H1 (cell line): ENCODE measurements at regions not wholly inside any gene's neighbourhood (a gene's known extent, or its start where the extent isn't known, plus 50 kb on each side); places are given as distances from the start of the nearest gene placed in this dataset.

ENCODE experiments used
- CTCF ChIA-PET: fragments of 300-600 bp; sonication (Branson Sonifier 250); formaldehyde crosslinking; loops from one replicate; lab custom pipeline; 2021; ENCODE audit not compliant: partially characterized antibody; lab: Charles Lee
- POLR2A ChIA-PET: fragments of 300-600 bp; sonication (Branson Sonifier 250); formaldehyde crosslinking; loops from one replicate; lab custom pipeline; 2021; ENCODE audit warnings: inconsistent platforms; ENCODE audit not compliant: partially characterized antibody; lab: Charles Lee
- DNase-seq, 2 experiments: peaks; one replicate each; pipeline versions ENCODE4 v3.0.0 to v3.0.0-alpha.2; 2010 to 2022; ENCODE audit warnings: low spot score in 2 of 2, low read depth in 1 of 2, mixed read lengths in 1 of 2
- FAIRE-seq: peaks from 2 replicates; lab custom pipeline; 2011; peaks lifted over from hg19 to GRCh38; lab: Jason Lieb, UNC
- H2AFZ ChIP-seq: 2 replicates; pipeline ENCODE4 v1.8.1; 2012; ENCODE audit warnings: low read length, inconsistent platforms
- H2AK5ac ChIP-seq: 2 replicates; pipeline ENCODE4 v1.6.1; 2013; ENCODE audit warnings: low read depth, low read length
- H2BK120ac ChIP-seq: replicated peaks from 2 replicates; pipeline ENCODE3; 2013; ENCODE audit warnings: low read depth, low read length, inconsistent platforms
- H2BK12ac ChIP-seq: 2 replicates; pipeline ENCODE4 v1.6.1; 2013; ENCODE audit warnings: low read depth, low read length
- H2BK15ac ChIP-seq: 2 replicates; pipeline ENCODE4 v1.6.1; 2013; ENCODE audit warnings: low read length
- H2BK20ac ChIP-seq: 2 replicates; pipeline ENCODE4 v1.6.1; 2013; ENCODE audit warnings: low read length
- H2BK5ac ChIP-seq: 2 replicates; pipeline ENCODE4 v1.6.1; 2013; ENCODE audit warnings: low read depth, low read length
- H3K14ac ChIP-seq: 2 replicates; pipeline ENCODE4 v1.6.1; 2013; ENCODE audit warnings: inconsistent platforms; ENCODE audit not compliant: insufficient read length
- H3K18ac ChIP-seq: 2 replicates; pipeline ENCODE4 v1.6.1; 2013; ENCODE audit warnings: low read length; ENCODE audit errors: extremely low read depth
- H3K23ac ChIP-seq: 2 replicates; pipeline ENCODE4 v1.6.1; 2013; ENCODE audit warnings: inconsistent platforms; ENCODE audit not compliant: insufficient read length
- H3K23me2 ChIP-seq: 2 replicates; pipeline ENCODE4 v1.6.1; 2013; ENCODE audit warnings: low read depth, low read length
- H3K27ac ChIP-seq: 2 replicates; pipeline ENCODE4 v1.6.1; 2011; ENCODE audit warnings: low read depth, low read length, inconsistent platforms
- H3K27me3 ChIP-seq, 4 experiments: replicated peaks in 1 of 4; 1 replicate in 1 of 4; 2 replicates in 3 of 4; pipeline versions ENCODE4 v1.6.1 to v1.8.1; 2011 to 2013; ENCODE audit warnings: low read length in 3 of 4, mild to moderate bottlenecking in 3 of 4, inconsistent platforms in 2 of 4, mixed read lengths in 2 of 4, moderate library complexity in 1 of 4; ENCODE audit not compliant: control insufficient read depth in 3 of 4, insufficient read depth in 3 of 4; ENCODE audit errors: extremely low read depth in 1 of 4
- H3K36me3 ChIP-seq, 4 experiments: 2 replicates each; pipeline versions ENCODE4 v1.6.1 to v1.8.1; 2011 to 2013; ENCODE audit warnings: mild to moderate bottlenecking in 4 of 4, low read length in 3 of 4, moderate library complexity in 2 of 4, control low read depth in 1 of 4, inconsistent platforms in 1 of 4; ENCODE audit not compliant: insufficient read depth in 4 of 4, control insufficient read depth in 2 of 4
- H3K4ac ChIP-seq: replicated peaks from 2 replicates; pipeline ENCODE3; 2013; ENCODE audit warnings: low read length, low read depth, mixed read lengths, inconsistent platforms; ENCODE audit not compliant: insufficient read length
- H3K4me1 ChIP-seq, 4 experiments: replicated peaks in 1 of 4; 1 replicate in 1 of 4; 2 replicates in 3 of 4; pipeline versions ENCODE4 v1.6.1 to v1.8.1; 2011 to 2013; ENCODE audit warnings: low read length in 3 of 4, inconsistent platforms in 2 of 4, mixed read lengths in 1 of 4; ENCODE audit not compliant: insufficient read depth in 4 of 4, control insufficient read depth in 3 of 4
- H3K4me2 ChIP-seq, 2 experiments: 2 replicates each; pipeline versions ENCODE4 v1.6.1 to v1.8.1; 2011 to 2013; ENCODE audit warnings: low read depth in 2 of 2, low read length in 2 of 2, control low read depth in 1 of 2, inconsistent platforms in 1 of 2, mild to moderate bottlenecking in 1 of 2; ENCODE audit not compliant: insufficient read depth in 1 of 2
- H3K4me3 ChIP-seq, 4 experiments: fragments of 200-600, 300-600 bp in 1 of 4; sonication (generic), shearing (Covaris generic), sonication (Bioruptor Twin) in 1 of 4; 2 replicates each; pipeline versions ENCODE4 v1.5.1 to v1.8.1; 2011 to 2016; ENCODE audit warnings: low read length in 4 of 4, low read depth in 3 of 4, control low read depth in 2 of 4, inconsistent platforms in 2 of 4, mild to moderate bottlenecking in 2 of 4, mixed read lengths in 1 of 4, moderate library complexity in 1 of 4; ENCODE audit not compliant: insufficient read depth in 2 of 4; ENCODE audit errors: extremely low read depth in 1 of 4
- H3K56ac ChIP-seq: replicated peaks from 2 replicates; pipeline ENCODE3; 2013; ENCODE audit warnings: low read depth, mild to moderate bottlenecking, mixed read lengths, low read length, inconsistent platforms; ENCODE audit not compliant: insufficient read length
- H3K79me1 ChIP-seq: 2 replicates; pipeline ENCODE4 v1.6.1; 2013; ENCODE audit warnings: low read depth, low read length, control low read depth
- H3K79me2 ChIP-seq, 2 experiments: 2 replicates each; pipeline versions ENCODE4 v1.6.1 to v1.8.1; 2012 to 2013; ENCODE audit warnings: low read length in 2 of 2, mild to moderate bottlenecking in 2 of 2, inconsistent platforms in 1 of 2; ENCODE audit not compliant: insufficient read depth in 2 of 2, control insufficient read depth in 1 of 2
- H3K9ac ChIP-seq, 4 experiments: replicated peaks in 1 of 4; 1 replicate in 1 of 4; 2 replicates in 3 of 4; pipeline versions ENCODE4 v1.6.1 to v1.8.1; 2011 to 2013; ENCODE audit warnings: low read depth in 3 of 4, low read length in 3 of 4, control low read depth in 2 of 4, mild to moderate bottlenecking in 2 of 4, moderate library complexity in 2 of 4, inconsistent platforms in 1 of 4; ENCODE audit errors: extremely low read depth in 1 of 4
- H3K9me3 ChIP-seq, 2 experiments: 2 replicates each; pipeline versions ENCODE4 v1.6.1 to v1.8.1; 2012 to 2013; ENCODE audit warnings: mild to moderate bottlenecking in 2 of 2, moderate library complexity in 2 of 2, control low read depth in 1 of 2, inconsistent platforms in 1 of 2, low read depth in 1 of 2, low read length in 1 of 2, mixed read lengths in 1 of 2; ENCODE audit not compliant: insufficient read depth in 2 of 2
- H4K20me1 ChIP-seq, 2 experiments: replicated peaks in 1 of 2; 2 replicates each; pipeline versions ENCODE3 to v1.8.1; 2011 to 2013; ENCODE audit warnings: inconsistent platforms in 2 of 2, low read length in 2 of 2, mild to moderate bottlenecking in 1 of 2; ENCODE audit not compliant: insufficient read depth in 2 of 2, control insufficient read depth in 1 of 2
- H4K5ac ChIP-seq: 2 replicates; pipeline ENCODE4 v1.6.1; 2013; ENCODE audit warnings: low read length, low read depth, mixed read lengths, inconsistent platforms; ENCODE audit not compliant: insufficient read length
- H4K8ac ChIP-seq: 2 replicates; pipeline ENCODE4 v1.8.0; 2013; ENCODE audit warnings: mild to moderate bottlenecking, moderate library complexity, low read length, inconsistent platforms; ENCODE audit not compliant: insufficient read depth; ENCODE audit errors: extremely low read depth
- H4K91ac ChIP-seq: replicated peaks from 2 replicates; pipeline ENCODE3; 2013; ENCODE audit warnings: low read length, mixed read lengths, inconsistent platforms; ENCODE audit not compliant: insufficient read length
- ATF2 ChIP-seq: IDR thresholded peaks from 2 replicates; pipeline ENCODE4 v1.6.1; 2012; ENCODE audit warnings: low read length, inconsistent platforms
- EP300 ChIP-seq, 2 experiments: IDR thresholded peaks; 1 replicate in 1 of 2; 2 replicates in 1 of 2; pipeline ENCODE4 v1.6.1; 2011 to 2012; ENCODE audit warnings: low read depth in 2 of 2, low read length in 2 of 2, mild to moderate bottlenecking in 2 of 2, borderline replicate concordance in 1 of 2, inconsistent platforms in 1 of 2, moderate library complexity in 1 of 2
- HDAC2 ChIP-seq, 2 experiments: fragments of 300-600 bp in 1 of 2; sonication (generic) in 1 of 2; IDR thresholded peaks; 2 replicates each; pipeline ENCODE4 v1.6.1; 2011 to 2012; ENCODE audit warnings: low read depth in 2 of 2, low read length in 2 of 2, mild to moderate bottlenecking in 2 of 2, moderate library complexity in 2 of 2, borderline replicate concordance in 1 of 2, inconsistent platforms in 1 of 2
- KDM5A ChIP-seq: fragments of 200-600 bp; IDR thresholded peaks from 2 replicates; pipeline ENCODE4 v1.7.1; 2012; ENCODE audit warnings: mild to moderate bottlenecking, low read length, inconsistent platforms, mixed read lengths
- RBBP5 ChIP-seq: IDR thresholded peaks from 2 replicates; pipeline ENCODE4 v1.7.1; 2012; ENCODE audit warnings: low read depth, mild to moderate bottlenecking, inconsistent platforms, low read length, moderate library complexity, borderline replicate concordance
- RFX5 ChIP-seq: IDR thresholded peaks from 2 replicates; pipeline ENCODE4 v1.6.1; 2011; ENCODE audit warnings: low read depth, low read length, improper control_type of control experiment, borderline replicate concordance
- WGBS, 2 experiments: shearing (Covaris generic) in 1 of 2; methylation state at CpG; one replicate each; pipeline versions ENCODE4 v1.1.6 to v1.1.7; 2013 to 2015; ENCODE audit warnings: low lambda C conversion rate in 2 of 2, mixed read lengths in 2 of 2, inconsistent platforms in 1 of 2, low coverage in 1 of 2, missing lambda C conversion rate in 1 of 2; ENCODE audit not compliant: insufficient replicate concordance in 2 of 2, insufficient coverage in 1 of 2, insufficient read length in 1 of 2; ENCODE audit errors: extremely low coverage in 1 of 2, missing lambda C conversion rate in 1 of 2; 5-methylcytosine and 5-hydroxymethylcytosine counted together

- POLR2A ChIA-PET, result no interaction called here
- no peaks in the 10 kb centered on the region for H3K79me1 ChIP-seq
- TF ChIP-seq RFX5 (no peak), KDM5A (no peak), EP300 (IDR thresholded peaks at IDR 0.05; ENCODE audit: borderline replicate concordance in 1 of 2, low read depth in 2 of 2, low read length in 2 of 2) (no peak), HDAC2 (IDR thresholded peaks at IDR 0.05; ENCODE audit: borderline replicate concordance in 1 of 2, low read depth in 2 of 2, low read length in 2 of 2) (no peak), RBBP5 (no peak), ATF2 (no peak)
These were observed 759.7 kb upstream of the ZNF608 start for GRCh38 chr5:125506124-125506523.

More at GRCh38 chr5:125506124-125506523, 759.7 kb upstream of the ZNF608 start:
- CTCF ChIA-PET, result no interaction called here
- no peak overlapping the region for H3K56ac ChIP-seq
- FAIRE-seq (no peak), DNase-seq (no peak)
- H3K18ac ChIP-seq, result no peak overlapping the region
- no peaks in the 10 kb centered on the region; a peak in 1 of 7 replicates for H3K4me1 ChIP-seq
- H2BK5ac ChIP-seq, result no peak overlapping the region
- H3K4me2 ChIP-seq, result no peak overlapping the region
- H2AFZ ChIP-seq, result no peak overlapping the region
- H3K4me3 ChIP-seq, result no peak overlapping the region
- no peak overlapping the region for H3K14ac ChIP-seq
- no peak overlapping the region for H2BK15ac ChIP-seq
- H4K5ac ChIP-seq, result no peak overlapping the region
- 99% methylated on average over 3 of the region's 3 CpGs; no CpG with 5 or more reads in 1 of the 2 experiments for WGBS, 2 experiments
- no peaks in the 10 kb centered on the region for H3K27me3 ChIP-seq
- H2BK12ac ChIP-seq, result no peak overlapping the region
- no peak overlapping the region for H2BK120ac ChIP-seq
- H3K23ac ChIP-seq, result no peak overlapping the region
- H4K8ac ChIP-seq, result no peak overlapping the region
- H4K20me1 ChIP-seq, result no peaks in the 10 kb centered on the region
- H3K79me2 ChIP-seq, result no peaks in the 10 kb centered on the region
- no peak overlapping the region for H4K91ac ChIP-seq
- no peak overlapping the region for H3K4ac ChIP-seq
- no peak overlapping the region for H2AK5ac ChIP-seq
- H2BK20ac ChIP-seq, result no peak overlapping the region
- H3K9ac ChIP-seq, result no peak overlapping the region
- H3K23me2 ChIP-seq, result no peaks in the 10 kb centered on the region; the same call in 1 of the 2 replicates
- H3K9me3 ChIP-seq, result 0 out of 4 replicates have a peak, but pooled peaks cover 0 to 3% of the 10 kb centered on the region in 2 experiments
- H3K27ac ChIP-seq, result no peak overlapping the region
- H3K36me3 ChIP-seq, result no peaks in the 10 kb centered on the region
